ENCODE measurements at regions not wholly inside any gene's neighbourhood (a gene's known extent, or its start where the extent isn't known, plus 50 kb on each side); places are given as distances from the start of the nearest gene placed in this dataset.

DNA sequence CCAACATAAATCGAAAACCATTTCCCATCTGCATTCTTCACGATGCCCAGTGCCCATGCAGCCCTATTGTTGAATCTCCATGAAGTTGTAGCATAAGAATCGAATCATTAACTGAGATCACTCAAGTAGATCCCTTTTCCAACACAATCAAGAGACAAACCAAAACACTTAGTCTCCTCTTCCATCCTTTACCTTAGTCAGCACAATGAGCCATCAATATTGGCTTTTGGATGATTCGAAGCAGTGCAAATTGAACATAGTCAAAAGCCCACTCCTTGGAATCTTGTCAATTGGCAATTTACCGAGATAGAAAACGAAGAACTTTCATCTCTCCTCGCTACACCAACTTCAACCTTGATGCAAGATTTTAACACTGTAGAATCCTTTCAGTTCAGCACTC lies 66.5 kb upstream of the ADRB1 start:
- H3K9ac ChIP-seq (ENCODE audit: low read depth, low read length, poor library complexity, severe bottlenecking): no peak overlapping the region
- H4K20me1 ChIP-seq (ENCODE audit: insufficient read depth, low read length, poor library complexity, severe bottlenecking): no peaks in the 10 kb centered on the region
- H2AFZ ChIP-seq (ENCODE audit: low read length): no peak overlapping the region
- H3K4me1 ChIP-seq (ENCODE audit: insufficient read depth, low read length, poor library complexity, severe bottlenecking): peaks cover 11% of the 10 kb centered on the region
- H3K9me2 ChIP-seq (replicated peaks; ENCODE audit: low read depth, low read length): no peaks in the 10 kb centered on the region
- H3K27me3 ChIP-seq (ENCODE audit: insufficient read depth, low read length, poor library complexity, severe bottlenecking): no peaks in the 10 kb centered on the region
- no peaks in the 10 kb centered on the region for H3K9me3 ChIP-seq (ENCODE audit: insufficient read depth, low read depth, low read length)
- TF ChIP-seq EZH2phosphoT487 (IDR thresholded peaks at IDR 0.05; ENCODE audit: borderline replicate concordance): no peak
- TF ChIP-seq, protein P1, sequence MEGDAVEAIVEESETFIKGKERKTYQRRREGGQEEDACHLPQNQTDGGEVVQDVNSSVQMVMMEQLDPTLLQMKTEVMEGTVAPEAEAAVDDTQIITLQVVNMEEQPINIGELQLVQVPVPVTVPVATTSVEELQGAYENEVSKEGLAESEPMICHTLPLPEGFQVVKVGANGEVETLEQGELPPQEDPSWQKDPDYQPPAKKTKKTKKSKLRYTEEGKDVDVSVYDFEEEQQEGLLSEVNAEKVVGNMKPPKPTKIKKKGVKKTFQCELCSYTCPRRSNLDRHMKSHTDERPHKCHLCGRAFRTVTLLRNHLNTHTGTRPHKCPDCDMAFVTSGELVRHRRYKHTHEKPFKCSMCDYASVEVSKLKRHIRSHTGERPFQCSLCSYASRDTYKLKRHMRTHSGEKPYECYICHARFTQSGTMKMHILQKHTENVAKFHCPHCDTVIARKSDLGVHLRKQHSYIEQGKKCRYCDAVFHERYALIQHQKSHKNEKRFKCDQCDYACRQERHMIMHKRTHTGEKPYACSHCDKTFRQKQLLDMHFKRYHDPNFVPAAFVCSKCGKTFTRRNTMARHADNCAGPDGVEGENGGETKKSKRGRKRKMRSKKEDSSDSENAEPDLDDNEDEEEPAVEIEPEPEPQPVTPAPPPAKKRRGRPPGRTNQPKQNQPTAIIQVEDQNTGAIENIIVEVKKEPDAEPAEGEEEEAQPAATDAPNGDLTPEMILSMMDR (conservative IDR thresholded peaks at IDR 0.05; ENCODE audit: low read length): no peak
- no peaks in the 10 kb centered on the region for H3K79me2 ChIP-seq (ENCODE audit: insufficient read depth, low read length)
- no peaks in the 10 kb centered on the region for H3F3A ChIP-seq (ENCODE audit: low read depth)
- no peaks in the 10 kb centered on the region for H3K36me3 ChIP-seq (ENCODE audit: insufficient read depth, low read length)
- no peak overlapping the region for H3K4me3 ChIP-seq (ENCODE audit: low read length, poor library complexity, severe bottlenecking)
- H3K4me2 ChIP-seq (ENCODE audit: low read depth, low read length, poor library complexity, severe bottlenecking): no peak overlapping the region

GRCh38 chr10:113978802-113979201 lies 64.9 kb upstream of the ADRB1 start:
- Histone ChIP-seq H3K36me3 (ENCODE audit: insufficient read depth, low read length) (no peaks in the 10 kb centered on the region), H3K9me2 (replicated peaks; ENCODE audit: low read depth, low read length) (no peaks in the 10 kb centered on the region), H3K4me1 (ENCODE audit: insufficient read depth, low read length, poor library complexity, severe bottlenecking) (peaks cover 27% of the 10 kb centered on the region), H3F3A (ENCODE audit: low read depth) (no peaks in the 10 kb centered on the region), H4K20me1 (ENCODE audit: insufficient read depth, low read length, poor library complexity, severe bottlenecking) (no peaks in the 10 kb centered on the region), H3K79me2 (ENCODE audit: insufficient read depth, low read length) (no peaks in the 10 kb centered on the region), H2AFZ (ENCODE audit: low read length) (no peak overlapping the region), H3K9ac (ENCODE audit: low read depth, low read length, poor library complexity, severe bottlenecking) (no peak overlapping the region), H3K27me3 (ENCODE audit: insufficient read depth, low read length, poor library complexity, severe bottlenecking) (no peaks in the 10 kb centered on the region), H3K9me3 (ENCODE audit: insufficient read depth, low read depth, low read length) (no peaks in the 10 kb centered on the region), H3K4me3 (ENCODE audit: low read length, poor library complexity, severe bottlenecking) (no peak overlapping the region), H3K4me2 (ENCODE audit: low read depth, low read length, poor library complexity, severe bottlenecking) (no peak overlapping the region)
- TF ChIP-seq EZH2phosphoT487 (IDR thresholded peaks at IDR 0.05; ENCODE audit: borderline replicate concordance): no peak
- TF ChIP-seq, protein P1 (conservative IDR thresholded peaks at IDR 0.05; ENCODE audit: low read length): no peak

DNA sequence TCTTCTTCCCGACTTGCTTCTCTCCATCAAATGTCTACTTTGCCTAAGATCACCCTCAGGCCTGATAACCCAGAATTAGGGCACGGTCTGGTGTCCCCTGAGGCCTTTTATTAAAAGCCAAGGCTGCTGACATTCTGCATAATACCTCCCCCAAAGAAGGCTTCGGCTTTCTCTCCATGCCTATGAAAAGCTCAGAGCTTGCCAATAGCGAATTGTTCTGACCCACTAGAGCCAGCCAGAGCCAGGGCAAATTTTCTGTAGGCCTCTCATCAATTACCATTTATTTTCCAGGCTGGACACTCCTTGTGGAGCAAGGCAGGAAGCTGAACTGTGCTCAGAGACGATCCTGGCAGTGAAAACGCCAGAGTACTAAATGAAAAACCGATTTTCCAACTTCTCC lies 64.3 kb upstream of the ADRB1 start:
- H3K27me3 ChIP-seq (ENCODE audit: insufficient read depth, low read length, poor library complexity, severe bottlenecking): no peaks in the 10 kb centered on the region
- no peaks in the 10 kb centered on the region for H3K36me3 ChIP-seq (ENCODE audit: insufficient read depth, low read length)
- H3K9me2 ChIP-seq (replicated peaks; ENCODE audit: low read depth, low read length): no peaks in the 10 kb centered on the region
- H3F3A ChIP-seq (ENCODE audit: low read depth): no peaks in the 10 kb centered on the region
- H3K9me3 ChIP-seq (ENCODE audit: insufficient read depth, low read depth, low read length): no peaks in the 10 kb centered on the region
- H4K20me1 ChIP-seq (ENCODE audit: insufficient read depth, low read length, poor library complexity, severe bottlenecking): no peaks in the 10 kb centered on the region
- H3K4me1 ChIP-seq (ENCODE audit: insufficient read depth, low read length, poor library complexity, severe bottlenecking): peaks cover 30% of the 10 kb centered on the region
- no peaks in the 10 kb centered on the region for H3K79me2 ChIP-seq (ENCODE audit: insufficient read depth, low read length)
- no peak overlapping the region for H3K4me2 ChIP-seq (ENCODE audit: low read depth, low read length, poor library complexity, severe bottlenecking)
- no peak overlapping the region for H2AFZ ChIP-seq (ENCODE audit: low read length)
- H3K4me3 ChIP-seq (ENCODE audit: low read length, poor library complexity, severe bottlenecking): no peak overlapping the region
- TF ChIP-seq EZH2phosphoT487 (IDR thresholded peaks at IDR 0.05; ENCODE audit: borderline replicate concordance): no peak
- TF ChIP-seq, protein P1 (conservative IDR thresholded peaks at IDR 0.05; ENCODE audit: low read length): no peak
- H3K9ac ChIP-seq (ENCODE audit: low read depth, low read length, poor library complexity, severe bottlenecking): no peak overlapping the region
